GDM1 (cell line): ENCODE measurements at regions not wholly inside any gene's neighbourhood (a gene's known extent, or its start where the extent isn't known, plus 50 kb on each side); places are given as distances from the start of the nearest gene placed in this dataset.
A peak's percentile ranks its signal among the peaks of the same experiment; 100 is the strongest.
"Not testable (repeated sequence)": the region's sequence is repeated elsewhere in the genome, so short reads cannot be mapped to it uniquely, and the experiment has no call there.

Experiments used
- DNase-seq: peaks from one replicate; lab custom pipeline; 2025; lab: John Stamatoyannopoulos, UW

DNA sequence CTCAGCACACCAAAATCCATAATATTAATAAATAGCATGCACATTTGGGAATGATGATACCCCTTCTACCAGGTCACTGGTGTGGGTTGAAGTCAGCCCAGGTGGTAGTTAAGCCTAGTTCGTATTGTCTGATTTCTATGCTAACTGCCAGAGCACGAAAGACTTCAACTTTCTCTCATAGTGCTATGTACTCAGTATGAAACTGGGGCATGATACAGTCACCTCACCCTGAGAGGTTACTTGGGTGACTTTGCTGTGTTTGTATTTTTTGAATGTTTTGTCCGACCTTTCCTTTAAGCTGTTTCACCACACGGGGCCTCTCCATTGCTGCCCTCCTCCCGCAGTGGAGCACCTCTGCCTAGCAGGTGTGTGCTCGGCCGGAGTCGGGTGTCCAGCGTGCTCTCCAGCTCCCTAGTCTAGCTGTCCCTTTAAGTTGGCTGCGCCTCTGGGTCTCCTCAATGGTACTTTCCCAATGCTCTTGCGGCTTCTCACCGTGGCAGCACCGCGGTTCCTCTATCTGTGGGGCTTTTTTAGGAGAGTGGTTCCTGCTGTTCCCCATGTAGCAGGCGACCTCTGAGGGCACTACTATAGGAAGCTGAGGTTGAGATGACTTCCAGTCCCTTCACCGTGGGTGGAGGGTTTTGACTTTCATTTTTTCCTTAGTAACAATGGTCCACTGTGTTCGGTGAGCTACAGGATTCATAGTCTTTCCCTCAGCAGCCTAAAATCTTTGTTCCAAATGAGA is 524.0 kb upstream of the PFKP start:
- DNase-seq, result peak; percentile 7

DNA sequence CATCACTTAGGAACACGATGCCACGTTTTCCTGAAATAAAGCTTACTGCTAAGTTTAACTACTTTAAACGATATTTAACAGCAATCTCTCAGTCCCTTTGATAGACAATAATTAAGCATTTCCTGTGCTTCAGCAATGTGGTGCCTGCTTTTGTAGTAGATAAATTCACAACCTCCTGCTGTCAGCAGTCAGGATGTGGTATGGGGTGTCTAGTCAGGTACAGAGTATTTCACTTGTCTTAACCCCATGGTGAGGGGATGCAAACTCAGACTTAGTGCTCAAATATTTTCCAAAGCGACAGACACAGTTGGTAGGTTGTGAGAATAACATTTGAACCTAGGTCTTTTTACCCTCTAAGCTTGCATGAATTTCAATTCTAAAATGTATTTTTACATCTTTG is 526.2 kb upstream of the PFKP start:
- no peak for DNase-seq

DNA sequence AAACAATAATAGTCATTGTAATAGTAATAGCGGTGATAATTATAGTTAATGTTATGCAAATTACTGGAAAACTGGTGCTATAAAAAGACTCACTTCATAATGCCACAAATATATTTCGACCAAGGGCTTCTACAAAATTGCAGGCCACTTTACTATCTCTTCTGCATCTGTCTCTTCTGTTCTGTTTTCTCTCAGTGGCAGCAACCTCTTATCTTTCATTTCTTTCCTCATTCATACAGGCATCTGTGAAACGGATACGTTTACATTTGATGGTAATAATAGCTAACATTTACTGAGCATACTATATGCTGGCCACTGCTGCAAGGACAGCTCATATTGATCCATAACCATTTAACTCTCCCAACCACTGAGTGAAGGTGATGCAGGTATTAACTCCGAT is 537.4 kb upstream of the PFKP start:
- DNase-seq, result no peak

DNA sequence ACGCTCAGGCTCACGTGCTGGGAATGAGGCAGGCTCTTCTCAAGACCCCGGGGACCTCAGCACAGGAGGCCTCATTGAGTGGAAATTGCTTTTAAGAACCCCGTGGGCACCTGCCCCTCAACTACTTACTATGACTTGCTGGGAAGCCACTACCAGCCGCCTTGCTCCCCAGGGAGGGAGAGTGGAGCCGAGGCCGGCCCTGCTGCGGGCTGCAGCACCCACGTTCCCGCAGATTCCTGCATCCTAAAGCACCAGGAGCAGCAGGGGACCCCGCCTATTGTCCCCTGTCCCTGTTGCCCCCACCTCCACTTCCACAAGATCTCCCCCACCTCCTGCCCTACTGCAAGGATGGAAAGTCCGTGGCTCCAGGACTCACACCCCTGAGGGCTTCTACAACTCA is 541.6 kb upstream of the PFKP start:
- DNase-seq, result no peak

DNA sequence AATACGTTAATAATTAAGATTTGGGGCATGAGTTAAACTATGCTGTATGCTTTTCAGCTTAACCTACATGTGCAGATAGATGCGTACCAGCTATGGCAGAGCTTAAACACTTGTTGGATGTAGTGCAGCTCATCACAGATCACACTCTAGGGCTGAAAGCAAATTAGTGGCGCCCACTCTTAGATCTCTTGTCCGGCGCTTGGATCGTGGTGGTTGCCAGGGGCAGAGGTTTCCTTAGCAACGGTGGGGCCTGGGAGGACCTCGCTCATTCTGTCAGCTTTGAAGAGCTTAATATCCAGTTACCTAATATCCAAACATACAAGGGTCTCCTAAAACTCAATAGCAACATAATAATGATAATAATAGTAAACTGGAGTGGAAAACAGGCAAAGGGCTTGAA is 548.2 kb upstream of the PFKP start:
- DNase-seq, result no peak

DNA sequence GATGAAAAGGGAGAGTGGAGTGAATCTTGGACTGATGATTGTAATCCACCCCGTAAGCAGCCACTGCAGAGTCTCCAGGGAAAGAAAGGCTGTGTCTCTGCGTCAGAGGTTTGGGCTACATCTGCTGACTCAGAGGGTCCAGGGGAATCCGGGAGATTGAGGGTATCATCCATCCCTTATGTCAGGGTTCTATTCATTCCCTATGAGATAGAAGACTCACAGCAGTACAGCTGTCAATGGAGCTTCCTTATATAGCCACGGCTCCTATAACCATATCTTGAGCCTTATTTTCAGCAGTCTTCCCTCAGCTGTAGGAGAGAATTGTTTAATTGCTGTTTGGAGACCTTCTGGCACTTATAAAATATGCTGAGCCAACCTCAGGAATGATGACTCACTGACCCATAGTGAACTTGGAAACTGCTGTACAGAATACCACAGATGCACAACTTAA is 558.2 kb upstream of the PFKP start:
- DNase-seq, result no peak

DNA sequence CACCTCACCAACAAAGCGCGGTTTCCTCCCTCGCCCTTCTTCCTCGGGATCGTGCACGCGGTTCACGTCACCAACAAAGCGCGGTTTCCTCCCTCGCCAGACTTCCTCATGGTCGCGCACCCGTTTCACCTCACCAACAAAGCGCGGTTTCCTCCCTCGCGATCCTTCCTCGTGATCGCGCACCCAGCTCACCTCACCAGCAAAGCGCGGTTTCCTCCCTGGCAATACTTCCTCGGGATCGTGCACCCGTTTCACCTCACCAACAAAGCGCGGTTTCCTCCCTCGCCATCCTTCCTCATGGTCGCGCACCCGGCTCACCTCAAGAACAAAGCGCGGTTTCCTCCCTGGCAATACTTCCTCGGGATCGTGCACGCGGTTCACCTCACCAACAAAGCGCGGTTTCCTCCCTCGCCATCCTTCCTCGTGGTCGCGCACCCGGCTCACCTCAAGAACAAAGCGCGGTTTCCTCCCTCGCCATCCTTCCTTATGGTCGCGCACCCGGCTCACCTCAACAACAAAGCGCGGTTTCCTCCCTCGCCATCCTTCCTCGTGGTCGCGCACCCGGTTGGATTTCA is 565.9 kb upstream of the PFKP start:
- DNase-seq, result not testable (repeated sequence)

DNA sequence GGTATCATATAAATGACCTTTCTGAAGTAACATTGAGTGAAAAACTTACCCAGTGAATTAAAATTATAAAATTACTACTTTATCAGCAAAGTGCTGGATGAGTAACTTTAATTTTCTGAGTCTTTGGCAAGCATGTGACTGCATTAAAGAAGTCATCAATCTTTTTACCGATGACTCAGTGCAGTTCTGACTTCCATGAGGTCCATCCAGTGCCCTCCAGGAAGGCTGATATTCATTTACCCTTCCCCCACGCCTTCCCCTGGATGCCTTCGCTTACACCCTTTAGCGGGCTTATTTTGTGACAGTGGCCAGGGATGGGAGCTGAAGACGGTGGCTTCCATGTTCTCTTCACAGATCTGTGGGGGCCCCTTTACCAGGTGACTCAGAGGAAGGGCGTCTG is 572.9 kb upstream of the PFKP start:
- no peak for DNase-seq

DNA sequence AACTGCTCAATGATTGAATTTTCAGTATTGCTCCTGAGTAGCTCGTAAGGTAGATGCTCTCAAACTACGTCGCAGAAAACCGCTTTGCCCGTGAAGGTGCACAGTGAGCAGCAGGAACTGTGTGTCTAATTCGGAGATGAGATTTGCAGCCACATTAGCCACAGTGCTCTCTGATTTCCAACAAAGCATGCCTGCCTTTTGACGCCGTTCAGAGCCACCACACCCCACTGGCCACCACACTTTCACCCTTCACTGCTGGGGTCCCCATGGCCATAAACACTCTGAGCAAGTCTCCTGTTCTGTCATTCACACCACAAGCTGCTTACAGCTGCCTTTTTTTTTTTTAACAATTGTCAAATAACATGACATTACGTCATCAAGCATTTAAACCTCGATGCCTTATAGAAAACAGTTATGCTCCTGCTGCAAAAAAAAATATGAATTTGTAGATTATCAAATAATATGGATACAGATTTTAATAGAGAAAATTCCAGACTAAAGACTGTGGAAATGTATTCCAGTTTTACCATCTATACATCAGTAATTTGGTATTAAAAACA is 578.8 kb upstream of the PFKP start:
- DNase-seq, result no peak

DNA sequence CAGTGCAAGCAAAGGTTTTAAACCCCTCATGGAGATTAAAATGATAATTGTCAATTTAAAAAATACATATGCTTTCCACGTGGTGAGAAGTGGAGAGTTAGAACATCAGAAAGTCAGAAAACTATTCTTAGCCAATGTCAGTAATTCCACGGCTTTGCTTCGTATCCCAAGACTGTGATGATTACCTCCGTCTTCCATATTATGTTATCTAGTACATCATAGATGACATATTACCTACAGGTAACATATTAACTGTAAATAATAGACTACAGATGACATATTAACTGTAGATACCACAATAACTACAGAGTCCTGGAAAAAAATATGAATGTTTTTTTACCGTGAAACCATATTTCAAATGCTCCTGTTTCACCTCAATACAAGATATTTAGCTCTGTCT is 579.4 kb upstream of the PFKP start:
- DNase-seq, result no peak

DNA sequence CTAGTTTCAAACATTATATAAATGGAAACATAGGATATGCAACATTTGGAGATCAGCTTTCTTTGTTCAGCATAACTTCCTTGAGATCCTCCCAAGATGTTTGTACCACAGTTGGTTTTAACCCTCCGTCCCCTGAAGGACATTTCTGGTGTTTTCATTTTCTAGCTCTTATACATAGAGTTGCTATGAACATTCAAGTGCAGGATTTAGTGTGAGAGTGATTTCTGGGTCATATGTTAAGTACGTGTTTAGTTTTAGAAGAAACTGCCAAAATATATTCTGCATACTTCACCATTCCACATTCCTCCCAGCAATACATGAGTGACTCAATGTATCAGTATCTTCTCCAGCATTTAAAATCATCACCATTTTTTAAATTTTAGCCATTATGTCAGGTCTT is 588.7 kb upstream of the PFKP start:
- no peak for DNase-seq

DNA sequence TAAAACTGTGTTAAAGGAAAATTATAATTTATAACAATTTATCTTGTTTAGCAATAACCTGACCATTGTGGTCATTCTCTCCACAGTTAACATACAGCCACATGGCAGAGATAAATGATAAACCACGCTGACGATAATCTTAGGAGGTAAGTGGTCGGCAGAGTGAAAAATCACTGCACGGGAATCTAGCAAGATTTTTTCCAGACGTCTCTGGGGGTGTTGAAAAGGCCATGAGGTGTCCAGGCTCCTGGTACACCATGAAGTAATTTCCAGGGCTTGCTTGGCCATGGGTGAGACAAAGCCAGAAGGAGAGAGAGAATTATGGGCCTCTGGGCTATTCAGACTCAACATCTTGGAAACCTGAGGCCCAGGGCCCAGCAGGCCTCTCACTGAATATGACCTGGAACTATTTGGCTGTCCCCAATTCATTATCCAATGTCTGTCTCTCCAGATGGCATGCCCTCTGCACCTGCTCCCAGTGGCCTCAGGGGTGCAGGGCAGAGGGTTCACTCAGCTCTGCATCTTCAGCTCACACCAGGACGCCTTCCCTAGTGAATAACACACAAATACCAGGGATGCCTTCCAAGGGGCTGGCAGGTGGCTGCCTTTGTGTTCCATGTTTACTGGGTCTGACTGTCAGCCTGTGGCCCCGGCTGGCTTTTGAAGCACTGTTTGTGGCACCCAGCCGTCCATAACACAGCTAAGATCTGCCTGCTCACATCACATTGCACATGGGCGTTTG is 590.4 kb upstream of the PFKP start:
- no peak for DNase-seq

DNA sequence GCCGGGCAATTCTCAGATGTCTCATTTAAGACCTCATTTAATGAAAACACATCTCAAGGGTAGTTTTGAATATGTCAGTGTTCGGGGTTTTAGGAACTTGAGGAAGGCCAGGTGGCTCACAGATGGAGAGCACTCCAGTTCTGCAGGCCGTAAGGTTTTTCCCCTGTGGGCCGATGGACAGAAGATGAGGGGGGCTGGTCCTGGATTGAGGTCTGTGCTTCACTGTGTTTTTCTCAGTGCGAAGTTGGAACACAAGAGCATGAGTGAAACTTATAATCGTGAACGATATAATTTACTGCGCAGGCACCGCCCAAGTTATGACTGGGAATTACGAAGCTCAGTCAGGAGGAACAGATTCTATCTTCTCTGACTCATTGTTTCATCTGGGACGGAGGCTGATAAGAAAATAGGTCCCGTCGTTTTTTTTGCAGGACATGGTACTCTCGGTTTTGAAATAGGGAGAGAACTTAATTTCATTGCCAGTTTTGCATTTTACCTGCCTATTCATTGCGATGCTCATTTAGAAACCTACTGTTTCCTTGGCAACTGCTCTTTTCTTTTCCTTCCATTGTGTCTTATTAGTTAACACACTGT is 591.0 kb upstream of the PFKP start:
- no peak for DNase-seq

DNA sequence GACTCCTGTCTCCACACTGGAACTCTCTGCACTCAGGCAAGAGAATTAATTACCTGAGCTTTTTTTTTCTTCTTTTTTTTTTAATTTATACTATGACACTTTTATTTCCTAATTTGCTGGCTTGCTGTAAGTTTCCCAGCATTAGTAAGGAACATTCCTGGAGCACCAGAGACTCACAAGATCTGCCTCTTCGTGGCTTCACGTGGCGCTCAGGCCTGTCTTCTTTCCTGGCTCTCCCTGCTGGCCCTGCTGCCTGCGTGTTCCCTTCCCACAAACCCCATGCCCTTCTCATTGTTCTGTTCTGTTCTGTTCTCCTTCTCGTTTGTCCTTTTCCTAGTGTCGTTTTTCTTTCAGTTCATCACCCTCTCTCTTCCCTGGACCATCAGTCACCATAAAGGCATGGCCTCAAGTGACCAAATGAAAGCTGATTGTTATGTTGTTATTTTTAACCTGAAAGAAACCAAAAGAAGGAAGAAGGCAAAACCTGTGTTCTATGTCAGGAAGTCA is 591.6 kb upstream of the PFKP start:
- DNase-seq, result no peak

DNA sequence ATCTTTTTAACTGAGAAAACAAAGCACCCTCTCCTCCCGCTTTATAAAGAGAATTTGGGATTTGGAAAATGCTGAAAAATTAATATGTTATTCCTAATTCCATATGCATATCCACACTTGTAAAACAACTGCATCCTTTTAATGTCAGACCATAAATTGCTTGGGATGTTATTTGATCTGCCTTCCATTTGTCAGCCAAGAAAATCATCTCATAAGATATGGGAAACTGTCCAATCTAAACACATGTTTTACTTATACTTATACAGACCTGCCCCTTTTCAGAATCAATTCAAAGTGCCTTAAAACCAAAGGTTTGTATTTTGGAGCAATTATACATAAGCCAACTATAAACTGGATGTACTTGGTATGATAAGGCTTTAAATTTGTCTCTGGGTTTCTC is 595.5 kb upstream of the PFKP start:
- no peak for DNase-seq

DNA sequence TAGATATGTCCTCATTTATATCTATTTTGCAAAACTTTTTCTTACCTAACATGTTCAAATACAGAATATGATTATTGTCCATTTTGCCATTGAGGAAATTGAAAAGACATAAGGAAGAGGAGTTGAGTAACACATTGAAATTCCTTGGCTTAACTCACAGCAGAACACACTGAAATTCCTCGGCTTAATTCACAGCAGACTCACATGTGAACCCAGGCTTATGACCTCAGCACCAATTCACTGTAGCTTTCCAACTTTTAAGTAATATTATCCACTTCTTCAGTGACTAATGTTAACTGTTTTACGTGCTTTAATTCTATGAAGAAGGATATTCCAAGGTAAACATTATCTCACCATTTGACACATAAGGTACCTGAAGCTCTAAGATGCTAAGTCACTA is 597.5 kb upstream of the PFKP start:
- no peak for DNase-seq

DNA sequence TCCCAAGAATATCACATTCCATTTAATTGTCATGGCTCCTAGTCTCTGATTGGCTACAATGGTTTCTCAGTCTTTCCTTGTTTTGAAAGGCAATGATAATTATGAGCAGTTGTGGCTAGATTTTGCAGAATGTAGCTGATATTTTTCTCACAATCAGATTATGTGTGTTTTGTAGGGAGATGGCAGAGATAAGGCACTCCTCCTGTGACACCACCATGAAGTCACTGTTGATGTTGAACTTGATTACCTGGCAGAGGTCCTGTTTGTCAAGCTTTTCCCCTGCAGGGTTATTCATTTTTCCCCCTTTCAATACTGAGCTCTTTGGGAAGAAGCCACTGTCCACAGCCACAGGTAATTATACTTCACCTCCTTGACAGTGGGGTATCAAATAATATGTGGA is 602.9 kb upstream of the PFKP start:
- no peak for DNase-seq

DNA sequence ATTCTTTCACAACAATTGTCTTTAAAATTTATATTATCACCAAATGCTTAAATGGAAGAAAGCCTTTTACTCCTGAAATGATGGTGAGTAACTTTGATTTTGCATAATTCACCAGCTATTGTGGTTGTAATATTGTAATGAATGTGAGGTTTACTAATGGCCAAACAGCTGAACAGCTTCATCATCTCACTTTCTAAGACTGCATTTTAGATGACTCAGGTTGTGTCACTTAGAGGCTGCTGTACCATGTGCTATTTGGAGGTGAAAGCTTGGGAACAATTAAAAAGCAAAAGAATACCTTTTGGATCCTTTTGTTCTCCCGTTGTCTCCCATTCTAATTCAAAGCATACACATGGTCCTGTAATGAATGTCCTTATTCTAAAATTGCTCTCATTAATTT is 604.0 kb upstream of the PFKP start:
- DNase-seq, result no peak

DNA sequence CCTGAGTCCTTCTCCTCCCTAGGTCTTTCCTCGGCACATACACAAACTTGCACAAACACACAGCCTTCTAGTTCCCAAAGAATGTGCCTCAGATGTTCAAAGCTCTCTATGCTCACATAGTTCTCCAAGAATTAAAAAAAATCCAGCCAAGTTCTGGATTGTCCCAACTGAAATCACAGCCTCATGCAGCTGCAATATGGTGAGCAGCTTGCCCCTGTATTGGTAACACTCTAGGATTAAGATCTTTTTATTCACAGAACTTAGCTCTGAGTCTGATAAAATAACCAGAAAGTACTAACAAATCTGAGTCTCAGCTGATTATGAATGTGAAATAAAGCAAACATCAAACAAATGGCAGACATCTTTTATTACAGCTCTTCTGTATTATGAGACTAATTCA is 604.8 kb upstream of the PFKP start:
- DNase-seq, result no peak

DNA sequence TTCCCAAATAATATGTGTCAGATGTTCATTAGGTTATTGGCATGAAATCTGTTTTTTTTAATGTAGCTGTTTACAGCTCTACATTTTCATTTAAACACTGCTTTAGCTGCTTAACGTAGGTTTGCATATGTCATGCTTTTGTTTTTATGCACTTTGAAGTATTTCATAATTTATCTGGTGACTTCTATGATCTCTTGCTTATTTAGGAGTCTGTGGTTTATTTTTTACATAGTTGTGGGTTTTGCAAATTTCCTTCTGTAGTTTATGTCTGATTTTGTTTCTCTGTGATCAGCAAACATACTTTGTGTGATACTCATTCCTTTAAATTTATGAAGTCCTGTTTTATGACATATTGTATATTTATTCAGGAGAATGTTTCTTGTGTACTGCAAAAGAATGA is 606.5 kb upstream of the PFKP start:
- no peak for DNase-seq

DNA sequence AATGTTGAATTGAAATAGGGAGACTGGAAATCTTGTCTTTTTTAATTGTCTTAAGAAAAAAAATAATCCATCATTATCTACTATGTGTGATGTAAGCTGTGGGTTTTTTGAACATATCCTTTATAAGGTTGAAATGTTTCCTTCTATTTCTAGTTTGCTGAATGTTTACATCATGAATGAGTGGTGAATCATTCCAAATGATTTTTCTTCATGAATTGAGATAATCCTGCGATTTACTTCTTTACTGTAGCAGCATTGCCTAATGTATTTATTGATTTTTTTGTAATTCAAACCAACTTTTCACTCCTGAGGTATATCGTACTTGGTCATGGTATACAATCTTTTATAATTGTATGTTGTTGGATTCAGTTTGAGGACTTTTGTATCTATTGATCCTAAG is 607.6 kb upstream of the PFKP start:
- no peak for DNase-seq

DNA sequence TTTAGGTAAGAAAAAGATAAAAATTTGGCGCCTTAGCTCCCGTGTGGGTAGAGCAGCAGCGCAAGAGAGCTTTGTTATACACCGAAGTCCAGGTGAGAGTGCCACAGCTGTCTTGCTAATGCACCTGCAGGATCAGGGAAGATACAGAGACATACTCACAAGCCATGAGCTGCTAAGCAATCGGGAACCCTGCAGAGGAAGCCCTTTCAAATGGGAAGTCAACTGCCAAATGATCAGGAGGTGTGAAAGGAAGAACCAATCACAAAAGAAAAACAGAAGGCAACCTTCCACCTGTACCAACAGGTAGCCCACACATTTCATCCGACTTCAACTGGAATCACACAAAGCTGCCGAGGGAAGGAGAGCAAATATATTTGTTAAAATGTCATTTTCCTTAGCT is 610.5 kb upstream of the PFKP start:
- no peak for DNase-seq

DNA sequence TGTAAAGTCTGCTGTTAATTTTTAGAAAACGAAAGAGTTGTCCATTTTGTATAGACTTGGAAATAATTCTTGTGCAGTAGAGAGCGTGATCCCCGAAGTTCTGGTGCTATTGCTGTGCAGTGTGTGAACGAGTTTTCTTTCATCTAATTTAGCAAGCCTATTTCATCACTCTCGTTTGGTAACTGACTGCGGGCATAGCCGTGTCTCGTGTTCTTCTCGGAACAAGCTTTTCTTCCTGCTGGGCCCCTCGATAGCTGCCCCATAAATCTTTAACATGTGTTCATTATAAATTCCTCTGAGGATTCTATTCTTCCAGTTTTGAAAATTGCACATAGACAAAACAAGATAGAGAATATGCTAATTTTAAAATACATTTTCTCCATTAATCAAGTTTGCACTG is 622.0 kb upstream of the PFKP start:
- no peak for DNase-seq
